ENCODE measurements at regions not wholly inside any gene's neighbourhood (a gene's known extent, or its start where the extent isn't known, plus 50 kb on each side); places are given as distances from the start of the nearest gene placed in this dataset.

DNA sequence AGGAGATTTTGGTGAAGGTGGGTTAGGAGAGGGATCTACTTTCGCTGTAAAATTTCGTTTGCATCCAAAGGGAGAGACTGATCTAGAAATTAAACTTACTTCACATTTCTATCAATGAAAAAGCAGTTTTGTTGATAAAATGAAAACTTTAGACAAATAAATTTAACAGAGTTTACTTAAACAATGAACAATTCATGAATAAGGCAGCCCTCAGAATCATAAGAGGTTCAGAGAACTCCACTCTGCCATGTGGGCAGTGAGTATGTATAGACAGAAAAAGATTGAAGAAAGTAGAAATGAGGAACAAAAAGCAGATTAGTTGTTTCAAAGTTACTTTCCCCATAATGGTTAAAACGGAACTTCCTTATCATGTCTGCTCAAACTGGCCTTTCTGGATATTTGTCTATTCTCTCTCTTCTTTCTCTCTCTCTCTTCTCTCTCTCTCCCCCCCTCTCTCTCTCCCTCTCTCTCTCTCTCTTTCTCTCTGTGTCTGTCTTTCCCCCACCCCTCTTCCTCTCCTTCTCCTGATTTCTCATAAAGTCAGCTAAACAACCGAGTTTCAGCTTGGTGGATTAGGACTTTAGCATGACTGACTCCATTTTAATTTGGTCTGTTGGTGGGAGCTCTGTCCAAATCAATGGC is 248.9 kb downstream of the TJP1 start:
- intact Hi-C loops (cut with DNase I) = no loop called here
- H3K4me1 ChIP-seq = peaks cover 20% of the 10 kb centered on the region
- no peak overlapping the region for H3K4me3 ChIP-seq
- no peak for DNase-seq (ENCODE audit: extremely low spot score in 2 of 2)
- H3K27me3 ChIP-seq = no peaks in the 10 kb centered on the region
- TF ChIP-seq, protein P1, sequence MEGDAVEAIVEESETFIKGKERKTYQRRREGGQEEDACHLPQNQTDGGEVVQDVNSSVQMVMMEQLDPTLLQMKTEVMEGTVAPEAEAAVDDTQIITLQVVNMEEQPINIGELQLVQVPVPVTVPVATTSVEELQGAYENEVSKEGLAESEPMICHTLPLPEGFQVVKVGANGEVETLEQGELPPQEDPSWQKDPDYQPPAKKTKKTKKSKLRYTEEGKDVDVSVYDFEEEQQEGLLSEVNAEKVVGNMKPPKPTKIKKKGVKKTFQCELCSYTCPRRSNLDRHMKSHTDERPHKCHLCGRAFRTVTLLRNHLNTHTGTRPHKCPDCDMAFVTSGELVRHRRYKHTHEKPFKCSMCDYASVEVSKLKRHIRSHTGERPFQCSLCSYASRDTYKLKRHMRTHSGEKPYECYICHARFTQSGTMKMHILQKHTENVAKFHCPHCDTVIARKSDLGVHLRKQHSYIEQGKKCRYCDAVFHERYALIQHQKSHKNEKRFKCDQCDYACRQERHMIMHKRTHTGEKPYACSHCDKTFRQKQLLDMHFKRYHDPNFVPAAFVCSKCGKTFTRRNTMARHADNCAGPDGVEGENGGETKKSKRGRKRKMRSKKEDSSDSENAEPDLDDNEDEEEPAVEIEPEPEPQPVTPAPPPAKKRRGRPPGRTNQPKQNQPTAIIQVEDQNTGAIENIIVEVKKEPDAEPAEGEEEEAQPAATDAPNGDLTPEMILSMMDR (IDR thresholded peaks at IDR 0.05) = no peak
- no peak for TF ChIP-seq POLR2AphosphoS5 (IDR thresholded peaks at IDR 0.05; ENCODE audit: insufficient read depth in 1 of 2, low read depth in 1 of 2)
- no peak for TF ChIP-seq POLR2A (IDR thresholded peaks at IDR 0.05)
- no peaks in the 10 kb centered on the region for H3K36me3 ChIP-seq
- no peak overlapping the region for H3K27ac ChIP-seq
- H3K9me3 ChIP-seq = no peaks in the 10 kb centered on the region

DNA sequence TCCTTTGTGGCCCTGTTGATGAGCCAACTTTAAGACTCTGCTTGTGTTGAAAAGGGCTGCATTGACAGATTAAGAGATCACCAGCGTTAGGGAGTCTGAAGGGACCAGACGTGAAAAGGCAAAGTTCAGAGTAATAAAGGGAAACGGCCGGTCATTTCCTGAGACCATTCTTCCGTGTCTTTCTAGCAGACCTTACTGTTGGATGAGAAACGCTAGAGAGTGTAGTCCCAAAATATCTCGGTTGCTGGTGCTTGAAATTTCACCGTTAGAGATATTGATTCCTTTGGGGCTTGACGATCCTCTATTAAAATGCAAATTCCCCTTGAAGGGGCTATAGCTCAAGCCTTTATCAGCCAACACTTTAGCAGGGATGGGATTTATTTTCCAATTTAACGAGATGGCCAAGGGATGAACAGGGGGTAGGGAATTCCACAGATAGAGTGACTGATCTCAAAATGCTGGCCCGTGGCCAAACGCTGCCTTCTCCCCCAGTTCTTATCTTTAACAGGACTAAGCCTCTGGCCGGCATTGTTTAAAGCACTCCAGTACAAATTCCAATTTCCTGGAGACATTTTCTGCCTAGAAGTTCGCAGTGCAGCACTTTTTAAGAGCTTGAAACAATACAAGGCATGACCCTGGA is 250.4 kb downstream of the TJP1 start:
- no peaks in the 10 kb centered on the region for H3K27me3 ChIP-seq

DNA sequence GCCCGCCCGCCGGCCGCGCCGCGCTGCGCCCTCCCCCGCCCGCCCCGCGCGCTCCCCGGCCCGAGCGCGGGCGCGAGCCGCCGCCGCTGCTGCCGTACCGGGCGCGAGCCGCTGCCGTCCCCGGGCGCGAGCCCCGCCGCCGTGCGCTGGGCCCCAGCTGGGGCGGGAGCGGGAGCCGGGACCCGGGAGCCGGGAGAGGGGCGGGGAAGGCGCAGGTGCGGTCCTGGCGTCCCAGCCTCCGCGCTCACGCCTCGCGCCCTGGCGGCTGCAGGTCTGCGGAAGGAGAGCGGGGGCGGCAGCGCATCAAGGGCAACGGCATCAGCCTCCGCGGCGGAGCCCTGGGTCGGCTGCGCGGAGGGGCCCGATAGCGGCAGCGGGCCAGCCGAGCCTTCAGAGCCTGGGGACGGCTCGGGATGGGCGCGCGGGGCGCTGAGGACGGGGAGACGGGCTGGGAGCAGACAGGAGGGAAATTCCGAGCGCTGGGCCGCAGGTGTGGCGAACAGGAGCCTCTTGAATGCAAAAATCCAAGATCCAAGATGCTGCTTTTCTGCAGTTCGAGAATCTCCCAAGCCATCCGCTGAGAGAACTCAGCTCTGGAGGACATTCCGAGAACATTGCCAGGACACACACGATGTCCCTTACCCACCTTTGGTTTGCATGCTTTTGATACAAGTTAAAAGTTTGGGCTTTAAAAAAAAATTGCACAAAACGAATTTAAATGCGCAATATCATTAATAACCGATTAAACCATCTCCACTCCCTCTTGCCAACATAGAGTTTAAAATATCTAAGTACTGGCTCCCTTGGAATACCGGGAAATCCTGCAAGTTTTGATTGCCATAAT is 251.1 kb downstream of the TJP1 start:
- Histone ChIP-seq H3K27me3 (no peaks in the 10 kb centered on the region), H3K36me3 (no peaks in the 10 kb centered on the region), H3K4me3 (peak overlapping the region; percentile 36 to 37), H3K9me3 (no peaks in the 10 kb centered on the region), H3K27ac (no peak overlapping the region), H3K4me1 (peaks cover 20% of the 10 kb centered on the region)
- DNase-seq (ENCODE audit: extremely low spot score in 2 of 2) = no peak
- no peak for TF ChIP-seq POLR2AphosphoS5 (IDR thresholded peaks at IDR 0.05; ENCODE audit: insufficient read depth in 1 of 2, low read depth in 1 of 2)
- TF ChIP-seq, protein P1 (IDR thresholded peaks at IDR 0.05) = no peak
- no peak for TF ChIP-seq POLR2A (IDR thresholded peaks at IDR 0.05)
- intact Hi-C loops (cut with DNase I) = no loop called here

More for the DNA sequence above, 250.4 kb downstream of the TJP1 start:
- no peaks in the 10 kb centered on the region for H3K36me3 ChIP-seq
- no peak overlapping the region for H3K27ac ChIP-seq
- intact Hi-C loops (cut with DNase I) = no loop called here
- TF ChIP-seq, protein P1 (IDR thresholded peaks at IDR 0.05) = no peak
- TF ChIP-seq POLR2AphosphoS5 (IDR thresholded peaks at IDR 0.05; ENCODE audit: insufficient read depth in 1 of 2, low read depth in 1 of 2) = no peak
- no peak for TF ChIP-seq POLR2A (IDR thresholded peaks at IDR 0.05)
- peaks cover 20% of the 10 kb centered on the region for H3K4me1 ChIP-seq
- H3K9me3 ChIP-seq = no peaks in the 10 kb centered on the region
- H3K4me3 ChIP-seq = no peak overlapping the region
- no peak for DNase-seq (ENCODE audit: extremely low spot score in 2 of 2)

DNA sequence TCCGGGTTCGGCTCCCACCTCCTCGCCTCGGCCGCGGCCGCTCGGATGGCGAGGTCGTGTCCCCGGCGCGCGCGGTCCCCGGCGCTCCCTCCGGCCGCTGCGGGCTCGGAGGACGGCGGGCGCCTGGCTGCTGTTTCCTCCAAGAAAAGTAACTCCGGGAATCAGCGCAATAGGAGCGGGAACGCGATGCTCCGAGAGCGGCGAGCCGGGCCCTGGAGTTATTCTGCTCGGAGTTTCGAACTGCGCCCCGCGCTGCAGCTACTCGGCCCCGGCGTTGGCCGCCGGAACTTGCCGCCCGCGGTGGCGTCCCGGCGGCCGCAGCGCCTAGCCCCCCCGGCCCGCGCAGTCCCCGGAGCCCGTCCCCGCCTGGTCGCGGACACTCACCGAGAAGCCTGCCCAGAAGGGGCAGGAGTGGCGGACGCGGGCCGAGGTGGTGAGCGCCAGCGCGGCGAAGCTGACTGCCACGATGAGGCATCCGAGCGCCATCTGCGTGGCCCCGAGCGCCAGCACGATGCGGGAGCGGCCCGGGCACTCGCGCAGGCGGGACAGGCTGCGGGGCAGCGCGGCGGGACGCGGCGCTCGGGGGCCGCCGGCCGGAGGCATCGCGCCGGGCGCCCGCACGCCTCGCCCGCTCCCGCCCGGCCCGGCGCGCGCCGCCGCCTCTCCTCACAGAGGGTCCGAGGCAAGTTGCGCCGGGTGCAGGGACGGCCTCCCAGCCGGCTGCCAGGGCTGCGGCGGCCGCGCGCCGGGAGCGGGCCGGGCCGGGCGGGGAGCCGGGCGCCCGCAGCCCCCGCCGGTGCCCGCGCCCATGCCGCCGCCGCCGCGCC is 251.9 kb downstream of the TJP1 start:
- intact Hi-C loops (cut with DNase I) = no loop called here
- Histone ChIP-seq H3K9me3 (no peaks in the 10 kb centered on the region), H3K27me3 (no peaks in the 10 kb centered on the region), H3K36me3 (no peaks in the 10 kb centered on the region), H3K27ac (no peak overlapping the region), H3K4me3 (peak overlapping the region; percentile 45 to 48), H3K4me1 (peaks cover 20% of the 10 kb centered on the region)
- DNase-seq (ENCODE audit: extremely low spot score in 2 of 2) = no peak
- TF ChIP-seq POLR2A (IDR thresholded peaks at IDR 0.05) = no peak

DNA sequence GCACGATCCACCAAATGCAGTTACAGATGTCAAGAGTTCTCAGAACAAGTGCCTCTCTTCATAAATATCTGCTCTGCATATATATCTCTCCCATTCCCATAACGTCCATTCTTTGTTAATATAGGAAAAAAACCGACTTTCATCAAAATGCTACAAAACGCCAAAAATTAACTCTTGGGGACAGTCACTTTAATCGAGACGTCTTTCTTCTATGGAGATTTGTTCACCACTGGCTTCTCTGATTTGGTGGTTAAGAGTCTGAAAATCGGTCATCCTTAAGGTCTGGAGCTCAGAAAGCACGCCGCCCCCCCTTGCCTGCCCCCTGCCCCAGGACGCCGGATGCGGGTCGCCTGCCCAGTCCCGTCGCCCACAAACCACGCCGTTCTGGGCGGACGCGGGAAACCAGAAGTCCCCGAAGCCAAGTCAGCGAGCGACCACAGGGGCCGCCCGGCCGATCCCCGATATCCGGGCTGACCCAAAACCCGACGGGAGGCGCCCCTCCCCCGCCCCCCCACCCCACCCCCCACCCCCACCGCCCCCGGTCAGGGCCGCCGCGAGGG is 252.7 kb downstream of the TJP1 start:
- H3K27me3 ChIP-seq = no peaks in the 10 kb centered on the region
- H3K4me1 ChIP-seq = peaks cover 20% of the 10 kb centered on the region
- H3K36me3 ChIP-seq = no peaks in the 10 kb centered on the region
- intact Hi-C loops (cut with DNase I) = no loop called here
- H3K27ac ChIP-seq = no peak overlapping the region
- H3K9me3 ChIP-seq = no peaks in the 10 kb centered on the region
- DNase-seq (ENCODE audit: extremely low spot score in 2 of 2) = no peak
- peak overlapping the region; percentile 45 to 48 for H3K4me3 ChIP-seq
- TF ChIP-seq POLR2A (IDR thresholded peaks at IDR 0.05) (no peak), POLR2AphosphoS5 (IDR thresholded peaks at IDR 0.05; ENCODE audit: insufficient read depth in 1 of 2, low read depth in 1 of 2) (no peak)
- TF ChIP-seq, protein P1 (IDR thresholded peaks at IDR 0.05) = no peak

Data from vagina (tissue), 2 donors.